HCT116 (cell line): ENCODE measurements at regions not wholly inside any gene's neighbourhood (a gene's known extent, or its start where the extent isn't known, plus 50 kb on each side); places are given as distances from the start of the nearest gene placed in this dataset.

Experiments used
- ATAC-seq: fragments of 200-7000 bp; cut with Tn5 transposase; 2 replicates; pipeline ENCODE4 v1.9.1; 2020; ENCODE audit warnings: mild to moderate bottlenecking, moderate library complexity
- BruUV-seq: library from RNA; stranded (reverse); fragments of 400-500 nt; replicated peaks from 2 replicates; lab custom pipeline; 2021; lab: Mats Ljungman, UMichigan
- CTCF ChIA-PET: fragments of 300-600 bp; sonication (Branson Sonifier 250); formaldehyde crosslinking; loops from one replicate; lab custom pipeline; 2021; ENCODE audit warnings: antibody characterized with exemption; lab: Charles Lee
- POLR2A ChIA-PET: fragments of 300-600, 350-600 bp; sonication (Branson Sonifier 250); formaldehyde crosslinking; loops from one replicate; lab custom pipeline; 2021; ENCODE audit warnings: antibody characterized with exemption; lab: Charles Lee
- RAD21 ChIA-PET, 2 experiments: fragments of 300-600 bp; sonication (Branson Sonifier 250); formaldehyde crosslinking; loops; one replicate each; lab custom pipeline; 2023; ENCODE audit warnings: low total read pairs in 2 of 2; ENCODE audit not compliant: uncharacterized antibody in 2 of 2, unreplicated experiment in 2 of 2, low non-redundant PET in 1 of 2; lab: Charles Lee
- DNase-seq: peaks from one replicate; pipeline ENCODE4 v3.0.0-alpha.2; 2010; ENCODE audit warnings: low read depth, low spot score
- H2AFZ ChIP-seq: fragments of 200-600 bp; shearing (Covaris generic), sonication (generic); 2 replicates; pipeline ENCODE4 v1.6.1; 2017; ENCODE audit warnings: low read depth, mixed run types, mixed read lengths, antibody characterized with exemption, low read length; ENCODE audit not compliant: poor library complexity, severe bottlenecking
- H3K27ac ChIP-seq: 2 replicates; pipeline ENCODE4 v1.5.1; 2012; ENCODE audit warnings: low read depth, low read length
- H3K27me3 ChIP-seq: fragments of 200-600 bp; sonication (generic); 2 replicates; pipeline ENCODE4 v1.6.1; 2016; ENCODE audit warnings: mixed run types, low read length, mixed read lengths; ENCODE audit not compliant: insufficient read depth
- H3K36me3 ChIP-seq, 2 experiments: fragments of 200-500 bp in 1 of 2; fragments of 200-600 bp in 1 of 2; sonication (Bioruptor generic) in 1 of 2; sonication (generic) in 1 of 2; 2 replicates each; pipeline versions ENCODE4 v1.5.1 to v1.6.1; 2014 to 2016; ENCODE audit warnings: low read length in 2 of 2, inconsistent platforms in 1 of 2, mixed read lengths in 1 of 2, mixed run types in 1 of 2; ENCODE audit not compliant: insufficient read depth in 2 of 2, control insufficient read depth in 1 of 2
- H3K4me1 ChIP-seq, 2 experiments: fragments of 200-600 bp in 1 of 2; sonication (generic) in 1 of 2; 2 replicates each; pipeline versions ENCODE4 v1.5.1 to v1.6.1; 2012 to 2017; ENCODE audit warnings: low read length in 2 of 2, inconsistent platforms in 1 of 2, mild to moderate bottlenecking in 1 of 2, mixed read lengths in 1 of 2, mixed run types in 1 of 2, moderate library complexity in 1 of 2; ENCODE audit not compliant: insufficient read depth in 2 of 2, control insufficient read depth in 1 of 2
- H3K4me2 ChIP-seq: fragments of 200-600 bp; sonication (generic); 2 replicates; pipeline ENCODE4 v1.6.1; 2017; ENCODE audit warnings: mixed run types, low read length, mixed read lengths
- H3K4me3 ChIP-seq, 2 experiments: fragments of 200-600 bp in 1 of 2; sonication (generic) in 1 of 2; replicated peaks in 1 of 2; 2 replicates each; pipeline ENCODE4 v1.5.1; 2011 to 2016; ENCODE audit warnings: low read length in 2 of 2, control low read depth in 1 of 2, low read depth in 1 of 2, mild to moderate bottlenecking in 1 of 2, mixed read lengths in 1 of 2, mixed run types in 1 of 2
- H3K79me2 ChIP-seq: fragments of 200-600 bp; sonication (generic); 2 replicates; pipeline ENCODE4 v1.6.1; 2017; ENCODE audit warnings: mild to moderate bottlenecking, mixed run types, low read length, moderate library complexity, mixed read lengths; ENCODE audit not compliant: insufficient read depth
- H3K9ac ChIP-seq: fragments of 200-600 bp; sonication (generic); 2 replicates; pipeline ENCODE4 v1.6.1; 2016; ENCODE audit warnings: low read length, mixed read lengths
- H3K9me2 ChIP-seq: fragments of 200-600 bp; sonication (generic), shearing (Covaris generic); 2 replicates; pipeline ENCODE4 v1.6.1; 2017; ENCODE audit warnings: mixed run types, mild to moderate bottlenecking, moderate library complexity; ENCODE audit not compliant: insufficient read depth
- H3K9me3 ChIP-seq, 2 experiments: fragments of 200-500 bp in 1 of 2; fragments of 200-600 bp in 1 of 2; sonication (Bioruptor generic) in 1 of 2; sonication (generic) in 1 of 2; 2 replicates each; pipeline ENCODE4 v1.6.1; 2014 to 2017; ENCODE audit warnings: low read length in 2 of 2, mixed read lengths in 2 of 2, inconsistent platforms in 1 of 2, low read depth in 1 of 2, mild to moderate bottlenecking in 1 of 2, mixed run types in 1 of 2, moderate library complexity in 1 of 2; ENCODE audit not compliant: control insufficient read depth in 1 of 2, insufficient read depth in 1 of 2
- H4K20me1 ChIP-seq: fragments of 200-600 bp; sonication (generic), shearing (Covaris generic); 2 replicates; pipeline ENCODE4 v1.6.1; 2017; ENCODE audit warnings: mixed run types, mild to moderate bottlenecking, moderate library complexity; ENCODE audit not compliant: insufficient read depth
- EZH2 ChIP-seq: fragments of 200-600 bp; sonication (generic); IDR thresholded peaks from 2 replicates; pipeline ENCODE4 v1.6.1; 2017; ENCODE audit warnings: antibody characterized with exemption, mixed run types
- FOSL1 ChIP-seq: IDR thresholded peaks from 2 replicates; pipeline ENCODE4 v1.6.1; 2012; ENCODE audit warnings: low read depth
- JUND ChIP-seq: IDR thresholded peaks from 2 replicates; pipeline ENCODE4 v1.6.1; 2012
- MAX ChIP-seq: IDR thresholded peaks from 2 replicates; pipeline ENCODE4 v1.6.1; 2012
- SIN3A ChIP-seq: IDR thresholded peaks from 2 replicates; pipeline ENCODE4 v1.6.1; 2012; ENCODE audit warnings: low read depth
- TCF7L2 ChIP-seq: IDR thresholded peaks from 2 replicates; pipeline ENCODE4 v1.7.0; 2011; ENCODE audit warnings: borderline replicate concordance, inconsistent platforms; ENCODE audit not compliant: insufficient read depth, insufficient read length; ENCODE audit errors: extremely low read depth
- ZBTB33 ChIP-seq: IDR thresholded peaks from 2 replicates; pipeline ENCODE4 v1.6.1; 2011; ENCODE audit warnings: mild to moderate bottlenecking, low read length, moderate library complexity; ENCODE audit not compliant: insufficient replicate concordance; ENCODE audit errors: extremely low read depth
- intact Hi-C: fragments of 100-400 bp; cut with micrococcal nuclease; formaldehyde crosslinking; loops from 2 replicates; pipeline ENCODE4 v1.10.0; 2022

GRCh38 chr12:48279101-48279500 is 71.6 kb downstream of the ZNF641 start:
- Histone ChIP-seq H3K4me1 (no peaks in the 10 kb centered on the region), H3K9me3 (no peaks in the 10 kb centered on the region), H4K20me1 (no peaks in the 10 kb centered on the region), H3K36me3 (no peaks in the 10 kb centered on the region), H3K4me3 (no peak overlapping the region), H3K27me3 (no peaks in the 10 kb centered on the region), H3K4me2 (no peak overlapping the region), H3K79me2 (no peaks in the 10 kb centered on the region), H2AFZ (no peak overlapping the region), H3K9me2 (no peaks in the 10 kb centered on the region), H3K27ac (no peak overlapping the region), H3K9ac (no peak overlapping the region)
- ChIA-PET CTCF (no interaction called here), RAD21 (no interaction called here), POLR2A (no interaction called here)
- TF ChIP-seq MAX = no peak
- no peak for TF ChIP-seq FOSL1
- TF ChIP-seq SIN3A = no peak
- no peak for TF ChIP-seq TCF7L2
- TF ChIP-seq ZBTB33 = no peak
- ATAC-seq = no peak
- intact Hi-C loops = no loop called here
- no peak for DNase-seq
- no TSS peak for BruUV-seq

- no peaks in the 10 kb centered on the region for H3K9me3 ChIP-seq
- H2AFZ ChIP-seq = no peak overlapping the region
- CTCF ChIA-PET = no interaction called here
- no peak overlapping the region for H3K9ac ChIP-seq
- no peak for TF ChIP-seq JUND
- no peak for TF ChIP-seq EZH2
- TF ChIP-seq, all 23 proteins: peak for 0
- H3K79me2 ChIP-seq = no peaks in the 10 kb centered on the region
- no peaks in the 10 kb centered on the region for H3K27me3 ChIP-seq
- DNase-seq = no peak
- H4K20me1 ChIP-seq = no peaks in the 10 kb centered on the region
- no peak for ATAC-seq
- H3K27ac ChIP-seq = no peak overlapping the region
- H3K4me2 ChIP-seq = no peak overlapping the region
- intact Hi-C loops = no loop called here
- no peak overlapping the region for H3K4me3 ChIP-seq
- no TSS peak for BruUV-seq
- ChIA-PET POLR2A (no interaction called here), RAD21 (no interaction called here)
- H3K9me2 ChIP-seq = no peaks in the 10 kb centered on the region
- H3K36me3 ChIP-seq = no peaks in the 10 kb centered on the region
- no peaks in the 10 kb centered on the region for H3K4me1 ChIP-seq
Measured at GRCh38 chr12:48276621-48277020, 73.5 kb upstream of the OR10AD1 start.
